Suppressor macrophage (primary cell): ENCODE measurements at regions not wholly inside any gene's neighbourhood (a gene's known extent, or its start where the extent isn't known, plus 50 kb on each side); places are given as distances from the start of the nearest gene placed in this dataset.

Source experiments
- DNase-seq, 4 experiments: peaks; one replicate each; pipeline ENCODE4 v3.0.0-alpha.2; 2020 to 2022

DNA sequence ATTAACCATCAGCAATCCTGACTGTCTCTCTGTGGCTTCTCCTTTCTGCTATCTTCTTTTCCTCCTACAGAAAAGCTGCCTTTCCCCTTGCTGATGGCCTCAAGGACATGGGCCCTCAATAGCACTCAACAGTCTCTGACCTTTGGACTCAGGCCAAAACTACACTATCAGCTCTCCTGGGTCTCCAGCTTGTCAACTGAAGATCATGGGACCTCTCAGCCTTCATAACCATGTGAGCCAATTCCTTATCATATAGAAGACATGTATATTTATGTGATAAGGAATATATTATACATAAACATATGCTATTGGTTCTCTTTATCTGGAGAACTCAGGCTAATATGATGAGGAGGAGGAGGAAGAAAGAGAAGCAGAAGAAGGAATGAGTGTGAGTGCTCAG lies 91.8 kb upstream of the GJB5 start:
- no peak for DNase-seq

DNA sequence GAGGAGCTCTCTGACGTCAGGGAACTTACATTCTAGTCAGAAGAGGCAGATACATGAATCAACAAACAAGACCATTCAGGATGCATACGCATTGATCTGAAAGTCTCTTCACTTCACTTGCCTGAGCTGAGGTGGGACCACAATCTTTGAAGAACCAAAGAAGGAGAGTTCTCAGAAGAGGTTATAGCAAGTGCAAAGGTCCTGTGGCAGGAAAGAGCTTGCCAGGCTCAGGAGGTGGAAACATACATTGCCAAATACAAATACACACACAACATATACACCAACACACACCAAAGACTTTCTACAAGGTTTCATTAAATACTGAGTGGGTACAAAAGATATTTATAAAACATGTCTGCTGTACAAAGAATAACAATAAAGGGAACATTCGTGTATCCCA lies 86.8 kb upstream of the GJB5 start:
- DNase-seq = no peak

DNA sequence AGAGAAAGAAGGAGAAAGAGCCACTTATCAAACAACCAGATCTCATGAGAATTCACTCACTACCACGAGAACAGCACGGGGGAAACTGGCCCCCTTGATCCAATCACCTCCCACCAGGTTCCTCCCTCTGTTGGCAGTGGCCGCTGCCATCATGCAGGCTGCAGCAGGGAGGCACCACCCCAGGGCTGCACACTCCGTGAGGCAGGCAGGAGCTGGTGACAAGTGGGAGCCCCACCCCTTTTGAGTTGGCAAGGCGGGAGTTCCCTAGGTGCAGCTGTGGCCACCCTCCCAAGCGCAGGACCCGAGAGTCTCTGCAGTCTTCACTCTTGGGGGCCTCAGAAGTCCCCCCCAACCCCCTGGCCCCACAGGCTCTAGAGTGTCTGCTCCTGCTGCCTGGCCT lies 83.9 kb upstream of the GJB5 start:
- DNase-seq = no peak

DNA sequence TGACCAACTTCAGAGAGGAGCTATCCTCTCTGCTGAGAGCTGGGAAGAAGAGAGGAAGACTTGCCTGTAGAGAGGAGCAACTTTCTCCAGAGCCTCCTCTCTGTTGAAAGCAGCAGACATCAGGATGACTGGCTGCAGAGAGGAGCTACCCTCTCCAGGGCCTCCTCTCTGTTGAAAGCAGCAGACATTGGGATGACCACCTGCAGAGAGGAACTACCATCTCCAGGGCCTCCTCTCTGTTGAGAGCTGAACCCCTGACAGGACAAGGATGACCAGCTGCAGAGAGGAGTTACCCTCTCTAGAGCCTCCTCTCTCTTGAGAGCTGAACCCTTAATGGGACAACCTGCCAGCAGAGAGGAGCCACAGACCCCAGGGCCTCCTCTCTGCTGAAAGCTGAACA lies 83.0 kb upstream of the GJB5 start:
- DNase-seq = no peak

DNA sequence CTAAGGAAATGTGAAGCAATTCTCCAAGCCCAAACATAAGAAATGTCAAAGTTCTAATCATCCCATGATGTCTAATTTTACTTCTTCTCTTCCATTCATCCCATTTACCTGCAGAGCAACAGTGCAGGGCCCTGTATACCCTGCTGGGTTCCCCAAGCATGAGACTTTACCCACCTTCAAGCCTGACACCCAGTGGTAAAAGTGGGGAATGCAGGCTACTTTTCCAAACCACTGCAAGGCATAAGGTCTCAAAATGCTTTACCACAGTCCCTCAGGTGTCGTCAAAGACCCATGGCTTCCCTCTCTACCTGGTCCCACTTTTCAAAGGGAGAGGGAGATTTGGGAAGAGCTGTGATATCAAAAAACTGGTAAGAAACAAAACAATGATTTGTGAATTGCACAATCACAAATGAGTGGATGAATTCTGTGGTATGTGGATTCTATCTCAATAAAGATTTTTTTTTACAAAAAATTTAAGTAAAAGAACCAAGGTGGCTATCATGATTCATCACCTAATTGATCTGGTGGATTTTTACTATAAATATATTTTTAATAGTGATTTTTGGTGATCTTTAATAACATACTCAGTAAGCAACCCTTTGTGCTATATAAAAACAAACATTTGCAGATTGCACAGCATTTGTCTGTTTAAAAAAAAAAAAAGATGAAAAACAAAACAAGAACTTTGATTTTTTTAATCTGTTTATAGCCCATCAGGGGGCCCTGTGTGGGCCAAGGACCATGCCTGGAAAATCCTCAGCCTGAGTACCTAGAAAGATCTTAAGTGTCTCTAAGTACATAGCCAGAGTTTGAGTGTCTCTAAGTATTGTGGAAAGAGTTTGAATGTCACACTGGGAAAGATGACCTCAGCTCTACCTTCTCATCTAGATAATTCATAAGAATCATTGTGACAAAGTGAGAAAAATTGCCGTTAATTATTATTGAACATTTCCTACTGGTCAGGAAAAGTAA lies 73.1 kb upstream of the GJB5 start:
- peak; percentile 34 to 62 (median 46) for DNase-seq

DNA sequence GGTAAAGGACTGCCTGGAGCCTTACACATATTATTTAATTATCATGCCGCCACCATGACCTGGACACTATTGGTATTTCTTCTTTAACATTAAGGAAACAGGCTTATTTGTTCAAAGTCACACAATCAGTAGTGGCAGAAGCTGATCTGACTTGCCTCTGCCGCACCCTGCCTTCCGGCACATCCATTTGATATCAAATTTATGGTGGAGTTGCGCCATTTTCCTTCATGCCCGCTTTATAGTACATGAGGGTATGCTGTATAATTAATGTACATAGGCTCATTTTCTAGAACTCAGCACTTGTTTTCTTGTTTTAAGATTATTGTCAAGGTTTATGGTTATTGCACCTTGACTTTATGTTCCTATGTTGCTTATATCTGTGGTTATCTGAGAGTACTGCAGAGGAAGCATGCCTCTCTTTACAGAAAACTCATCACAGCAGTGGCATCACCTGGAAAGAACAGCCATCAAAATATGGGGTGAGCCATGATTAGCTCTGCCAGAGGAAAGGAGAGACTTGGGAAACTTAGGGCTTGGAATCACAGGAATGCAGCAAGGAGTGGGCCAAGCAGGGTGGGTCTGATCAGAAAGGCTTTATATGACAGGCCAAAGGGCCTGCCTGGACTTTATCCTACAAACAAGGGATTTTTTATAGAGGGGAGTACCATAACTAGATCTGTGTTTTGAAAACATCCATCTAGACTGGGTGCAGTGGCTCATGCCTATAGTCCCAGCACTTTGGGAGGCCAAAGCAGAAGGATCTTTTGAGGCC lies 72.2 kb upstream of the GJB5 start:
- no peak for DNase-seq

DNA sequence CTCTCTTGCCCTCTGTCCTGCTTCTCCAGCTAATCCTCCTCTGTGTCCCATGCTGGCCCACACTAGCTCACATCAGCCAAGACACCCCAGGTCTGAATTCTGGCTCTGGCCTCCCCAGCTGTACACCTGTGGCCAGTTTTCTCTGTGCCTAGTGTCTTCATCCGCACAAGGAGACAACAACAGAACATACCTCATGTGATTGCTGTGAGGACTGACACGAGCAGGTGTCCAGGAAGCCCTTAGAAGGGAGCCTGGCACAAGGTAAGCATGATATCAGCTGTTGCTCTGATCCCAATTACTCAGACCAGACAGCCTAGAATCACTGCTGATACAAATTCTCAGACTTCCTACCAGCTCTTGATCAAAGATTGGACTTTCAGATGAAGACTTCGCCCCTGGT lies 71.2 kb upstream of the GJB5 start:
- no peak for DNase-seq

DNA sequence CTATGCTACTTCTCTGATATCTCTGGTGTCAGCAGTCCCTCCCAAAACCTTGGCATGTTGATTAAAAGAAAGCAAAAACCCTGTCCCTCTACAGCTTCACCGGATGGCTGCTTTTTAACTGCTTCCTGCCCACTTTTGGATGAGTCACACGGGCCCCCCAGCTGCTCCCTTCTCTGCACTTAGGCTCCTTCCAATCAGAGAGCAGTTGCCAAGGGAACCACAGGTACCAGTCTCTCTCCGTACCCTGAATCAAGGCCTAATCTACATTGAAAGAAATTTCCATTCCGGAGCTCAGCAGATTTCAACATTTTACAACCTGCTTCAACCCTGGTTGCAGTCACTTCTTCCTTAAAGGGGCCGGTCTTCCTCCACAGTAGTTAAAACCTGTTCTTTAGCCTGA lies 70.6 kb upstream of the GJB5 start:
- DNase-seq = no peak

DNA sequence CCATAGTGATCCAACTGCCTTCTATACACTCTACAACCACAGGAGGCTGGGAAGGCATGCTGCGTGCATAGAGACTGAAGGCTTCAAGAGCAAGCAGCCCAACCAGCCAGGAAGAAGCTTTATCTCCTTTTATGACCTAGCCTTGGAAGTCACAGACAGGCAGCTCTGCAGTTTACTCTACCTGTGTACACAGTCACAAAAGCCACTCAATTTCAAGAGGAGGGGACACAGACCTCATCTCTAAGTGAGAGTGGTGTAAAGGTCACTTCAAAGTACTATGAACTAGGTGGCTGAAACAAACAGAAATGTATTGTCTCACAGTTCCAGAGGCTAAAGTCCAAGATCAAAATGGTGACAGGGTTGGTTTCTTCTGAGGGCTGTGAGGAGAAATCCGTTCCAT lies 69.6 kb upstream of the GJB5 start:
- DNase-seq = no peak

DNA sequence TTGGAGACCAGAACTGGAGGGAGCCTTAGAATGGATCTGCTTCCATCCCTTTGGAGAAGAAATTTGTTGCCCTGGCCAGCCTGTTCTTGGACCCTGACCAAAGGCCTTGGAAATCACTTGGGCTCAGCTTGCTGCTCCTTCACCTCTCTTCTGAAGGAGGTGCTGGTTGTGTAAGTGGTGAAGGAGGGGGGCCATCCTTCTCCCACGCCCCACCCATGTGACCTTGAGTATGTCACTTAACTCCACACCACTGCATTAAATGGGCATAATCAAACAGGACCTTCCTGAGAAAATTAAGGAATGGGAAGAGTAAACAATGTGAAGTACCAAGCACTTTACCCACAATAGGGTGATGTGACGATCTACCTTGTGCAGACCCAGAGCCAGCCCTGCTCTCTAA lies 68.3 kb upstream of the GJB5 start:
- no peak for DNase-seq

DNA sequence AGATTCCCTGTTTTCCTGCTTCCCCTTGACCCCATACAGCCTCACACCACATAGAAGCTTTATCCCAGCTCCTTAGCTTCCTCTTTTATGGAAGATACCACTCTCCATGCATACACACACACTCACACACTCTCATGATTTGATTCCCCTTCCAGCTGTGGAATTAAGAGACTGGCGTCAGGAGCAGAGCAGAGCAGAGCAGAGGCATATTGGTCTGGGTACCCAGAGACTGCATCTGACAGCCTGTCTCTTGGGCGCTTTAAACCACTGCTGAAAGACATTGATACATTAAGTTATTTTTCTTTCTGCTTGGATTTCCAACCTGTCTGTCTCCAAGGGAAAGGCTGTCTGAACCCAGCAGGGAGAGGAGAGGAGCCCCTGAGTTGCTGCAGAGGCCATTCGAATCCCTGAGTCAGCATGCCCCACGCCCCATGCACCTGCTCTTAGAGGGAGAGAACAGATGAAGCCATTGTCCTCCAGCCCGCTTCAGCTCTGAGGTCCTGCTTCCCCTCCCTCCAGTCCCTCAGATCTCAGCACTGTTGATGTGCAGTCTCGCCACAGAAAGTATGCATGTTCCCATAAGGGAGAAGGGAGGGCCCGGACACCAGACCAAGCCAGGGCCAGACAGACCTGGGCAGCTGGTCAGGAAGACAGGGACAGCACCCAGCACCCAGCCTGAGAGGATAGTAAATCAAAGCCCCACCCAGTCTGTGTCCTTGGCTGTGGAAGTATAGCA lies 66.7 kb upstream of the GJB5 start:
- DNase-seq = no peak

DNA sequence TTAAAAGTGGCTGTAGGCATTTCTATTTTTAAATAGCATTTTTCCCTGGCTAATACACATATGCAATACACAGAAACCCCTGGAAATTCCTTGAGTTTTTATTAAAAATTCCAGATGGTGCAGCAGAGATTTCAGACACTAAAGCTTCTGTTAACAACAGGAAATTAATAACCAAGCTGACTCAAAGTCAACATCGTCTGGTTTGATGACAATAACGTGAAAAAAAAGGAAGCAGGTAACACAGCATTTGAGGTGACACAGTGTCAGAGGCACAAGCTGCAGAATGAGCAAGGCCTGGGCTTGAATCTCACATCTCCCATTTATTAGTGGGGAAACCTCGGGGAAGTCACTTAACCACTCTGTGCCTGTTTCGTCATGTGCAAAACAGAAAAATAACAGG lies 64.6 kb upstream of the GJB5 start:
- no peak for DNase-seq

DNA sequence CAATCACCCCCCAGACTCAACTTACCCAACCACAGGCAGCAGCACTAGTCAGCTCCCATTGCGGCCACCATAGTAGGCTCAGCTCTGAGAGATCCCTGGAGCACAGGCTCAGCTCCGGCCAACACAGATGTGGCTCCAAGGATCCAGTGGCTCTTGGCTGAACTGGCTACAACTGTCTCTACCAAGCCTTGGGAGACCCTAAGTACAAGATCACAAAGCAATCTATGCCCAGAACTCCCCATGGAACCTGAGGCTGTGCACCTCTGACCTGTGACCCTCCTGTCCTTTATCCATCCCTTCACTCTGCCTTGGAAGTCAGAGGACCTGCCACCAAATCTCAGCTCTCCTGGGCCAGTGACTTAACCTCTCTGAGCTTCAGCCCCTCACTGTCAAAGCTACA lies 61.8 kb upstream of the GJB5 start:
- no peak for DNase-seq

DNA sequence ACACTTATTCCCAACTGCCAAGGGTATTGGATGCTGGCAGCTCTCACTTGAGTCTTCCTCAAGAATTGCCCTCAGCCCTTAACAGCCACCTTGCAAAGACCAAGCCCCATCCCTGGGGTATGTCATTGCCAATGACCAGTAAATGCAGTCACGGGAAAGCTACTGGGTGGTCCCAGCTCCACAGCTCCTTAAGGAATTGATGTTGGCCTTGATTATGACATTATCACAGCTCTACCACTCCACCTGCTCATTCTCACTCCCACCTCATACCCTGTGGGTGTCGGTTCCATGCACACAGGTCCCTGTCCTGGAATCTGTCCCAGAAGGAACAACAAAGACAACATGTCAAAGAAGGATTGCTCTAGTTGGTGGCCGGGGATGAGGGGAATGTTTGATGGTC lies 60.5 kb upstream of the GJB5 start:
- no peak for DNase-seq

DNA sequence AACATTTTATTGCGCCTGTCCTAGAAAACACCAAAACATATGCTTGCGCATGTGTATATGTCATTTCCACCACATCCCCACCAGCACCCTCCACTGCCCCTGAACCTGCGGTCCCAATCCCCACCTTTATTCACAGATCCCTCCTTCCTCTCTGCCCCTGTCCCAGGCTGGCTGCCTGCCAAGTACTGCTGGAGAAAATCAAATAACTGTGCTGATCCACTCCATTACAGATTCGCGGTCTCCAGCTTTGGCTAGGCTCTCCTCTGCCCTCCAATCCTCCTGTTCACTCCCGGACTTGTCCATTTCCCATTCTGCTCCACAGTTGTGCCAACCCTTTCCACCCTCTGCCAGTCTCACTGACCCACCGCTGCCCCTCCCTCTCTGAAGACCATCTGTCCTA lies 59.3 kb upstream of the GJB5 start:
- no peak for DNase-seq

DNA sequence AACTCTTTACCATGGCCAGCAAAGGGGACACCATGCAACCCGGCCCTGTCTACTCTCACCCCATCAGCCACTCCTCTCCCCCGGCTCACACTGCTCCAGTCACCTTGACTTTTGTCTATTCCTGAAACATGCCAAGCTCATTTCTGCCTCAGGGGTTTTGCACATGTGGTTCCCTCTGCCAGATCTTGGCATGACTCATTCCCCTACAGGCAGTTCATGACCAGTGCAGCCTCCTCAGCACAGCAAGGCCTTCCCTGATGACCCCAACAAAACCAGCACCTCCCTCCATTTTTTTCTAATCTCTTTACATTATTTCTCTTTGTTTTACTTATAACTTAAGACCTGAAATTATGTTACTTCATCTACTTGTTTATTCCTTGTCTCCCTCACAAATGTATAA lies 58.6 kb upstream of the GJB5 start:
- no peak for DNase-seq

DNA sequence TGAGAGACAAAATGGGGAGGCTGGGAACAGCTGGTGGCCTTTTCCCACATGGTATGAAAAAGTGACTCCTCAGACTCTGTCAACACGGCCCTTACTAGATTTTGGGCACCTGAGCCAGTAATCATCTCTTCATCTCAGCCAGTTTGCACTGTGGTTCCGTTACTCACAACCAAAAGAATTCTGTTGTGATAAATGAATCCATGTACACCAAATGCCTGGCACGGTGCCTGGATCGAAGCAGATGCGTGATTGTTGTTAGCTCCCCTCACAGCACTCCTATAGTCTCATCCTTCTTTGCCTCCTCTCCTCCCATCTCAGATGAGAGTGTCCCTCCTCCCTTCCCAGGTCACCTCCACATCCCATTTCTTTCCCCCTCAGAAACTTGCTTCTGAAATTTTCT lies 57.9 kb upstream of the GJB5 start:
- DNase-seq = no peak

DNA sequence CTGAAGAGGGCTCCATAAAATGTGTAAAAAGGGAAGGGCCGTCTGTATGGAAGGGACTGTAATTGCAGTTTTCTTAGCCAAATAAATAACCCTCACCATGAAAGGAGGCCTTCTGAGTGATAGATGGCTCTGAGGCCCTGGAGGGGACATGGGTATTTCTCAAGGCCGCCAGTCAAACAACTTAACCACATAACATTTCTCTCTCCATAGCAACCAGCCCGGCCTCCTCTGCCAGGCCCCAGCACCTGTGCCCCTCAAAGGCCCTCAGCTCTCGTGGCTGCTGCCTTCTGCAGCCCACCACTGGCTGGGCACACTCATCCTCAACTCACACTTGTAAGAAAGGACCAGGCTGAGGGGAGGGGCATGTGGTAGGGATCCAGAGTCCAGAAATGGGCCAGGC lies 57.0 kb upstream of the GJB5 start:
- no peak for DNase-seq

DNA sequence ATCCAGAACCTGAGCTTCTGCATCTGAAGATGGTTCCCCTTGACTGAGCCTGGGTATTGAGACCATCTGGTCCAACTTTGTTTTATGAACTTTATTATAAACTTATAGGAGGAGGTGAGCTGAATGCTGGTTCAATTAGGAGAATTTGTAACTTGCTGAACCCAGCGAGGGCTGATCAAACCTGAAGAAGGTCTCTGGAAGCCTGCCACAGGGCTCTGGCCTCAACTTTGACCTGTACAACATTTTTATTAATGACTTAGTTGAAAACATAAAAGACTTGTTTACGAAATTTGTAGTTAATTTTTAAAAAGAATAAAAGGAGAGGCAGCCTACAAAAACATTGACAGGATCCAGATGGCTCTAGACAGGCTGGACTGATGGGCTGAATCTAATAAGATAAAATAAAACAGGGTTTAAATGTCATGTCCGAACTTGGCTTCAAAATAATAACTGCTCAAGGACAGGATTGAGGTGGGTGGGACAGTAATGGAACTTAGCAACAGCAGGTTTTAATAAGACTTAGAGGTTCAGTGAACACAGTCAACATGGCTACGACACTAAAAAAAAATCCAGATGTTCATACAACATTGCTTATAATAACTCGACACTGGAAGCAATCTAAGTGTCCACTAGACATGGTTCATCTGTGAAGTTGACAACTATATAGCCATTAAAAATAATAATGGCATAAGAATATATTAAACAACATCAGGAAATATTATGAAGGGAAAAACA lies 53.4 kb upstream of the GJB5 start:
- DNase-seq = no peak
